Epithelial cell of proximal tubule (primary cell): ENCODE measurements at regions not wholly inside any gene's neighbourhood (a gene's known extent, or its start where the extent isn't known, plus 50 kb on each side); places are given as distances from the start of the nearest gene placed in this dataset.

Source experiments
- DNase-seq: peaks from one replicate; pipeline ENCODE4 v3.0.0-alpha.2; 2011; ENCODE audit warnings: low read depth
- H3K4me3 ChIP-seq: 2 replicates; pipeline ENCODE4 v1.5.1; 2011; ENCODE audit warnings: low read depth, mild to moderate bottlenecking, low read length
- CTCF ChIP-seq: conservative IDR thresholded peaks from 2 replicates; pipeline ENCODE4 v1.5.1; 2012; ENCODE audit warnings: low read depth, mild to moderate bottlenecking, low read length

DNA sequence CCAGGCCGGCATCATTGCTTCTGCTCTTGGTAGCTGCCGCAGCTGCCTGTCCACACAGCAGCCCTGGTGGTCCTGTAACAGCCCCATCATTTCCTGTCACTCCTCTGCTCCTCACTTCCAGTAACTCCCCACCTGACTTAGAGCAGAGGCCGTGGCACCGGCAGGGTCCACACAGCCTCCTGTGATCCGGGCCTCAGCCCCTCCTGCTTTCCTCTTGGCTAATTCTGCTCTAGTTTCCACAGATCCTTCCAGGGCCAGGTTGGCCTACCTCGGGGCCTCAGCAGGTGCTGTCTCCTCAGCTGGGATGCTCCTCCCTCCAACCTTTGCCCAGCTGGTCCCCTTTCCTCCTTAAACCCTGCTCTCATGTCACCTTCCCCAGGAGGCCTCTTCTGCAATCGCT, 80.2 kb downstream of the FZD10 start:
- no peak for TF ChIP-seq CTCF
- no peak for DNase-seq
- H3K4me3 ChIP-seq, result no peak overlapping the region

- no peak for DNase-seq
- no peak overlapping the region for H3K4me3 ChIP-seq
- TF ChIP-seq CTCF, result no peak
Observed at GRCh38 chr12:130245251-130245650, 83.0 kb downstream of the FZD10 start.

DNA sequence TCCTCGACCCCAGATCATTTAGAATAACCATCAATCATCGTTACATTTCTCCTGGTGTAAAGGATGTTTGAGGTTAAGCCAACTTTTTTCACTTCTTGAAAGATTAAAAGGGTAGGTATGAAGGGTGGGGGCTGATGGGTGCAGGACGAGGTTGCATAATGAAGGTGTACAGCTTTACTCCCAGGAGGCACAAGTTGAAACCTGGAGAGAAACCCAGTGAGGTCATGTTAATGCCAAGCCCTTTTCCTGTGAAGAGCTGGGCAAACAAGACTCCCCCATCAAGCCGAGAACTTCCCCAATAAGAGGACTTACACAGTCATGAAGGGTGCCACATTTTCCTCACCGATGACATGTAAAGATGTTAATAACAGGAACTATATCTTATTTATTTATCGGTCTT, 84.3 kb downstream of the FZD10 start:
- no peak overlapping the region for H3K4me3 ChIP-seq
- DNase-seq, result no peak

GRCh38 chr12:130247634-130248237, 85.5 kb downstream of the FZD10 start:
- TF ChIP-seq CTCF, result no peak
- DNase-seq, result no peak
- no peak overlapping the region for H3K4me3 ChIP-seq

More for the DNA sequence above, 84.3 kb downstream of the FZD10 start:
- no peak for TF ChIP-seq CTCF

DNA sequence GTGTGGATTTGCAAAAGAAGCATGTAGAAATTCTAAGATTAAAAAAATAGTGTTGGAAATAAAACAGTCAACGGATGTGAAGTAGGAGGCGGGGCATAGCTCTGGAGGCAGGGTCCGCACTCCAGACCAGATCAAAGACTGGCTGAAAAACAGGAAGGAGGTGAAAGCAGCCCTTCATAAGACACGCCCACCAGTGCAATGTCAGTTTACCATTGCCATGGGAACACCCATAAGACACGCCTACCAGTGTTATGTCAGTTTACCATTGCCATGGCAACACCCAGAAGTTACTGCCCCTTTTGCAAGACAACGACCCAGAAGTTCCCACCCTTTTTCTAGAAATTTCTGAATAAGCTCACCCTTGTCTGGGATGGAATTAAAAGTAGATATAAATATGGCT, 87.1 kb downstream of the FZD10 start:
- TF ChIP-seq CTCF, result no peak
- no peak for DNase-seq
- no peak overlapping the region for H3K4me3 ChIP-seq

- no peak for DNase-seq
- no peak overlapping the region for H3K4me3 ChIP-seq
- TF ChIP-seq CTCF, result no peak
Observed at GRCh38 chr12:130251236-130251780, 86.4 kb upstream of the PIWIL1 start.

DNA sequence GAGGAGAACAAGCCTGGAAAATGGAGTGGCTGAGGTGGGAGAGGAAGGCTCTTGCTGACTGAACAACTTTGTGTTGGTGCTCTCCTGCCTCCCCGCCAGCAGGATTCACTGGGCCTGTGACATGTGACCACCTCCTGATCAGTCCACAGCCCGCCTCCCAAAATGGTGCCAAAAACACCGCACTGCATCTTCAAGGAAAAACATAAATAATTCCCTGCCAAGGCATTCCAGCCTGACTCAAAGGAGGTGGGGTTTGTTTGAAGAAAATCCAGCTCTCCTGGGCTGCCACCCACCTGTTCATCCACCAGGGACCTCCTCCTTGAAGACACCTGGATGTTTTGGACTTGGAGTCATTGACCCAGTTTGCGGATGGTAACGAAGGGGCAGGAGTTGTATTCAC, 83.8 kb upstream of the PIWIL1 start:
- DNase-seq, result no peak
- no peak for TF ChIP-seq CTCF
- H3K4me3 ChIP-seq, result no peak overlapping the region
